ENCODE measurements at regions not wholly inside any gene's neighbourhood (a gene's known extent, or its start where the extent isn't known, plus 50 kb on each side); places are given as distances from the start of the nearest gene placed in this dataset.
A peak's percentile ranks its signal among the peaks of the same experiment; 100 is the strongest.
"Not testable (repeated sequence)": the region's sequence is repeated elsewhere in the genome, so short reads cannot be mapped to it uniquely, and the experiment has no call there.

GRCh38 chr4:64727391-64727790 is 318.1 kb upstream of the TECRL start:
- not testable (repeated sequence) for DNase-seq (ENCODE audit: low read depth); H3K4me1 ChIP-seq (ENCODE audit: control insufficient read depth, insufficient read depth, low read length); H3K9me3 ChIP-seq (ENCODE audit: control insufficient read depth, low read length); H3K9ac ChIP-seq (ENCODE audit: low read length); H3K4me3 ChIP-seq (ENCODE audit: low read length); H3K27me3 ChIP-seq (replicated peaks; ENCODE audit: control insufficient read depth, insufficient read depth, low read length); H3K36me3 ChIP-seq (ENCODE audit: control insufficient read depth, insufficient read depth, low read length, severe bottlenecking)

GRCh38 chr4:64724689-64725088 is 315.4 kb upstream of the TECRL start:
- no peak overlapping the region for H3K9ac ChIP-seq (ENCODE audit: low read length)
- no peaks in the 10 kb centered on the region for H3K36me3 ChIP-seq (ENCODE audit: control insufficient read depth, insufficient read depth, low read length, severe bottlenecking)
- DNase-seq (ENCODE audit: low read depth): no peak
- H3K9me3 ChIP-seq (ENCODE audit: control insufficient read depth, low read length): no peaks in the 10 kb centered on the region
- no peaks in the 10 kb centered on the region for H3K27me3 ChIP-seq (replicated peaks; ENCODE audit: control insufficient read depth, insufficient read depth, low read length)
- no peaks in the 10 kb centered on the region for H3K4me1 ChIP-seq (ENCODE audit: control insufficient read depth, insufficient read depth, low read length)
- no peak overlapping the region for H3K4me3 ChIP-seq (ENCODE audit: low read length)

- Histone ChIP-seq H3K9ac (ENCODE audit: low read length) (no peak overlapping the region), H3K9me3 (ENCODE audit: control insufficient read depth, low read length) (no peaks in the 10 kb centered on the region)
- no peak for DNase-seq (ENCODE audit: low read depth)
Observed at GRCh38 chr4:64721106-64721505, 311.9 kb upstream of the TECRL start.

DNA sequence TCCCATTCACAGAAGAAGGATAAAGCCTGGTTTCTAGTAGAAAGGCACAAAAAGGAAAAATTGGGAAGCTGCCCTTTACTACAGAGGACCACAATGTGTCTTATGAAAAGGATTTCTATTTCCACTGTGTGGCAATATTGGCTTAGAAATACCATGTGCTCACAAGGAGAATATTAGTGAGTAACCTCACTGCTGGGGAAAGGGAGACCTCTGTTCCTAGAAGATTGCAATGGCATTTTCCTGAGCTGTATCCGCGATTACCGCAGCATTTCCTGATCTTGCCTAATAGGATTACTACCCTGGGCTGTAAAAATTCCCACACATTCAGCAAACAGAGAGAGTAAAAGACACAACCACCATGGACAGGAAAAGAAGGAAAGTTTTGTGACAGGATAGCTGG is 308.8 kb upstream of the TECRL start:
- H3K27me3 ChIP-seq (replicated peaks; ENCODE audit: control insufficient read depth, insufficient read depth, low read length): no peaks in the 10 kb centered on the region

More at GRCh38 chr4:64721106-64721505, 311.9 kb upstream of the TECRL start:
- no peaks in the 10 kb centered on the region for H3K27me3 ChIP-seq (replicated peaks; ENCODE audit: control insufficient read depth, insufficient read depth, low read length)
- H3K36me3 ChIP-seq (ENCODE audit: control insufficient read depth, insufficient read depth, low read length, severe bottlenecking): no peaks in the 10 kb centered on the region
- H3K4me1 ChIP-seq (ENCODE audit: control insufficient read depth, insufficient read depth, low read length): peaks cover 6% of the 10 kb centered on the region
- H3K4me3 ChIP-seq (ENCODE audit: low read length): no peak overlapping the region

GRCh38 chr4:64715741-64716140 is 306.5 kb upstream of the TECRL start:
- Histone ChIP-seq H3K9me3 (ENCODE audit: control insufficient read depth, low read length) (no peaks in the 10 kb centered on the region), H3K36me3 (ENCODE audit: control insufficient read depth, insufficient read depth, low read length, severe bottlenecking) (no peaks in the 10 kb centered on the region), H3K9ac (ENCODE audit: low read length) (no peak overlapping the region), H3K4me1 (ENCODE audit: control insufficient read depth, insufficient read depth, low read length) (peaks cover 6% of the 10 kb centered on the region), H3K27me3 (replicated peaks; ENCODE audit: control insufficient read depth, insufficient read depth, low read length) (no peaks in the 10 kb centered on the region), H3K4me3 (ENCODE audit: low read length) (no peak overlapping the region)
- DNase-seq (ENCODE audit: low read depth): no peak

More for the DNA sequence above, 308.8 kb upstream of the TECRL start:
- H3K9ac ChIP-seq (ENCODE audit: low read length): no peak overlapping the region
- peak; percentile 33 for DNase-seq (ENCODE audit: low read depth)
- no peaks in the 10 kb centered on the region for H3K9me3 ChIP-seq (ENCODE audit: control insufficient read depth, low read length)
- peaks cover 6% of the 10 kb centered on the region for H3K4me1 ChIP-seq (ENCODE audit: control insufficient read depth, insufficient read depth, low read length)
- no peak overlapping the region for H3K4me3 ChIP-seq (ENCODE audit: low read length)
- no peaks in the 10 kb centered on the region for H3K36me3 ChIP-seq (ENCODE audit: control insufficient read depth, insufficient read depth, low read length, severe bottlenecking)

DNA sequence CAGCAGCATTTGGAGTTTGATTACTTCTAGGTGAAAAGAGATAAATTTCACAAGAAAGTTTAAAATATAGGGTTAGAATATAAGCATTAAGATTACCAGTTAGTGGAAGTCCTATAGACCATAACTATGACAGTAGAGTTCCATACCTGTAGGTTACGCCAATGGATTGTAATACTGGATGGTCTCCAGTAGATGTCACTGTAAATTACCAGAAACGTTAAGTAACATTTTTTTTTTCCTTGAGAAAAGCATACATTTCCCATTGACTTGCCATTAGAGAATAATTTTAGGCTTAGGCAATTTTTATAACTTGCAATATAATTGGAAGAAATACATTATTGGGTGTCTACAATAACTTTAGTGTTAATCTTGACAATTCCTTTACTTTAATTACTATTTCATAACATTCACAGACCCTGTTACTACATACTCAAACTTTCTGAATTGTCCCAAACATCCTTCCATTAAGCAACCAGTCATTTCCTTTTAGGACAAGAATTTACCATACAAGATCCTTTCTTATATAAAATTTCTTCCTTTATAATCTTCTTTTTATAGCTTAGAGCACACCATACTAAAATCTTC is 304.1 kb upstream of the TECRL start:
- Histone ChIP-seq H3K9me3 (ENCODE audit: control insufficient read depth, low read length) (no peaks in the 10 kb centered on the region), H3K9ac (ENCODE audit: low read length) (no peak overlapping the region), H3K4me1 (ENCODE audit: control insufficient read depth, insufficient read depth, low read length) (peaks cover 6% of the 10 kb centered on the region), H3K4me3 (ENCODE audit: low read length) (no peak overlapping the region), H3K36me3 (ENCODE audit: control insufficient read depth, insufficient read depth, low read length, severe bottlenecking) (no peaks in the 10 kb centered on the region), H3K27me3 (replicated peaks; ENCODE audit: control insufficient read depth, insufficient read depth, low read length) (no peaks in the 10 kb centered on the region)
- DNase-seq (ENCODE audit: low read depth): peak; percentile 53

- Histone ChIP-seq H3K9ac (ENCODE audit: low read length) (no peak overlapping the region), H3K4me1 (ENCODE audit: control insufficient read depth, insufficient read depth, low read length) (peaks cover 3% of the 10 kb centered on the region), H3K36me3 (ENCODE audit: control insufficient read depth, insufficient read depth, low read length, severe bottlenecking) (no peaks in the 10 kb centered on the region), H3K9me3 (ENCODE audit: control insufficient read depth, low read length) (no peaks in the 10 kb centered on the region), H3K4me3 (ENCODE audit: low read length) (no peak overlapping the region), H3K27me3 (replicated peaks; ENCODE audit: control insufficient read depth, insufficient read depth, low read length) (no peaks in the 10 kb centered on the region)
- DNase-seq (ENCODE audit: low read depth): no peak
Observed at GRCh38 chr4:64712590-64712989, 303.3 kb upstream of the TECRL start.

GRCh38 chr4:64705989-64706388 is 296.7 kb upstream of the TECRL start:
- no peak for DNase-seq (ENCODE audit: low read depth)
- Histone ChIP-seq H3K36me3 (ENCODE audit: control insufficient read depth, insufficient read depth, low read length, severe bottlenecking) (no peaks in the 10 kb centered on the region), H3K4me1 (ENCODE audit: control insufficient read depth, insufficient read depth, low read length) (no peaks in the 10 kb centered on the region), H3K9ac (ENCODE audit: low read length) (no peak overlapping the region), H3K4me3 (ENCODE audit: low read length) (no peak overlapping the region), H3K9me3 (ENCODE audit: control insufficient read depth, low read length) (no peaks in the 10 kb centered on the region), H3K27me3 (replicated peaks; ENCODE audit: control insufficient read depth, insufficient read depth, low read length) (no peaks in the 10 kb centered on the region)

GRCh38 chr4:64698171-64698570 is 288.9 kb upstream of the TECRL start:
- Histone ChIP-seq H3K27me3 (replicated peaks; ENCODE audit: control insufficient read depth, insufficient read depth, low read length) (no peaks in the 10 kb centered on the region), H3K36me3 (ENCODE audit: control insufficient read depth, insufficient read depth, low read length, severe bottlenecking) (no peaks in the 10 kb centered on the region), H3K4me1 (ENCODE audit: control insufficient read depth, insufficient read depth, low read length) (no peaks in the 10 kb centered on the region), H3K9ac (ENCODE audit: low read length) (no peak overlapping the region), H3K9me3 (ENCODE audit: control insufficient read depth, low read length) (no peaks in the 10 kb centered on the region), H3K4me3 (ENCODE audit: low read length) (no peak overlapping the region)
- DNase-seq (ENCODE audit: low read depth): no peak

DNA sequence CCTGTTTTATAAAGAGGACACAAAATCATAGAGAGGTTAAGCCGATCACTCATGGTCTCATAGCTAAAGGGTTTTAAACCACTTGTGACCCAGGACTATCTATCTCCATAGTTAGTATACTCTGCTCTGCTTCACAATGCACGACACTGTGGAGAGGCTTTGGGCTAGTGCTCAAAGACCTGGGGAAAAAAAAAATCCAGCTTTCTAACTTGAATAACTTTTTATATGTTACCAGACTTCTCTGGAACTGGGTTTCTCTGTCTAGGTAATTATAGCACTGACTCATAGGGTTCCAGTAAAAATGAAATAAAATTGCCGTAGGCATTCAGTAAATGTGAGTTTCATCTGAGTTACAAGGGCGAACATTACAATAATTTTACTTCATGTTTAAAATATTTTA is 273.7 kb upstream of the TECRL start:
- Histone ChIP-seq H3K36me3 (ENCODE audit: control insufficient read depth, insufficient read depth, low read length, severe bottlenecking) (no peaks in the 10 kb centered on the region), H3K4me3 (ENCODE audit: low read length) (no peak overlapping the region), H3K4me1 (ENCODE audit: control insufficient read depth, insufficient read depth, low read length) (no peaks in the 10 kb centered on the region), H3K9ac (ENCODE audit: low read length) (no peak overlapping the region), H3K27me3 (replicated peaks; ENCODE audit: control insufficient read depth, insufficient read depth, low read length) (no peaks in the 10 kb centered on the region), H3K9me3 (ENCODE audit: control insufficient read depth, low read length) (peaks cover 3% of the 10 kb centered on the region)
- DNase-seq (ENCODE audit: low read depth): no peak

GRCh38 chr4:64682481-64682880 is 273.2 kb upstream of the TECRL start:
- H3K4me1 ChIP-seq (ENCODE audit: control insufficient read depth, insufficient read depth, low read length): no peaks in the 10 kb centered on the region
- no peaks in the 10 kb centered on the region for H3K27me3 ChIP-seq (replicated peaks; ENCODE audit: control insufficient read depth, insufficient read depth, low read length)
- peaks cover 3% of the 10 kb centered on the region for H3K9me3 ChIP-seq (ENCODE audit: control insufficient read depth, low read length)
- H3K9ac ChIP-seq (ENCODE audit: low read length): no peak overlapping the region
- H3K36me3 ChIP-seq (ENCODE audit: control insufficient read depth, insufficient read depth, low read length, severe bottlenecking): no peaks in the 10 kb centered on the region
- H3K4me3 ChIP-seq (ENCODE audit: low read length): no peak overlapping the region
- DNase-seq (ENCODE audit: low read depth): no peak

GRCh38 chr4:64673121-64673520 is 263.9 kb upstream of the TECRL start:
- H3K9me3 ChIP-seq (ENCODE audit: control insufficient read depth, low read length): peaks cover 13% of the 10 kb centered on the region
- not testable (repeated sequence) for H3K9ac ChIP-seq (ENCODE audit: low read length); H3K4me1 ChIP-seq (ENCODE audit: control insufficient read depth, insufficient read depth, low read length); H3K36me3 ChIP-seq (ENCODE audit: control insufficient read depth, insufficient read depth, low read length, severe bottlenecking); H3K4me3 ChIP-seq (ENCODE audit: low read length); H3K27me3 ChIP-seq (replicated peaks; ENCODE audit: control insufficient read depth, insufficient read depth, low read length); DNase-seq (ENCODE audit: low read depth)

Measured in adipocyte (in vitro differentiated cells).